ENCODE measurements at regions not wholly inside any gene's neighbourhood (a gene's known extent, or its start where the extent isn't known, plus 50 kb on each side); places are given as distances from the start of the nearest gene placed in this dataset.

- Histone ChIP-seq H3K27ac (ENCODE audit: low read depth, low read length) (no peak overlapping the region), H3K36me3 (ENCODE audit: control insufficient read depth in 5 of 5, insufficient read depth in 5 of 5, low read length in 5 of 5) (no peaks in the 10 kb centered on the region), H3K9ac (ENCODE audit: low read length in 5 of 5) (no peak overlapping the region), H3K4me1 (ENCODE audit: control insufficient read depth in 5 of 5, insufficient read depth in 5 of 5, low read length in 5 of 5) (no peaks in the 10 kb centered on the region), H3K4me3 (ENCODE audit: low read depth in 1 of 5, low read length in 5 of 5) (no peak overlapping the region), H3K9me3 (ENCODE audit: control insufficient read depth in 5 of 5, low read length in 5 of 5) (peaks cover 0 to 7% (median 0%) of the 10 kb centered on the region in 5 donors), H3K27me3 (ENCODE audit: control insufficient read depth in 5 of 5, insufficient read depth in 4 of 5, low read length in 5 of 5) (peaks cover 0 to 2% (median 0%) of the 10 kb centered on the region in 5 donors)
These were observed 96.3 kb downstream of the TMEM114 start for GRCh38 chr16:8493972-8494371.

GRCh38 chr16:8492690-8493089 lies 97.6 kb downstream of the TMEM114 start:
- Histone ChIP-seq H3K27ac (ENCODE audit: low read depth, low read length) (no peak overlapping the region), H3K4me1 (ENCODE audit: control insufficient read depth in 5 of 5, insufficient read depth in 5 of 5, low read length in 5 of 5) (no peaks in the 10 kb centered on the region), H3K9ac (ENCODE audit: low read length in 5 of 5) (no peak overlapping the region), H3K9me3 (ENCODE audit: control insufficient read depth in 5 of 5, low read length in 5 of 5) (peaks cover 0 to 4% (median 0%) of the 10 kb centered on the region in 5 donors), H3K36me3 (ENCODE audit: control insufficient read depth in 5 of 5, insufficient read depth in 5 of 5, low read length in 5 of 5) (no peaks in the 10 kb centered on the region), H3K4me3 (ENCODE audit: low read depth in 1 of 5, low read length in 5 of 5) (no peak overlapping the region), H3K27me3 (ENCODE audit: control insufficient read depth in 5 of 5, insufficient read depth in 4 of 5, low read length in 5 of 5) (peaks cover 0 to 2% (median 0%) of the 10 kb centered on the region in 5 donors)

GRCh38 chr16:8489580-8489979 lies 100.7 kb downstream of the TMEM114 start:
- Histone ChIP-seq H3K4me1 (ENCODE audit: control insufficient read depth in 5 of 5, insufficient read depth in 5 of 5, low read length in 5 of 5) (no peaks in the 10 kb centered on the region), H3K4me3 (ENCODE audit: low read depth in 1 of 5, low read length in 5 of 5) (no peak overlapping the region), H3K9me3 (ENCODE audit: control insufficient read depth in 5 of 5, low read length in 5 of 5) (no peaks in the 10 kb centered on the region), H3K27ac (ENCODE audit: low read depth, low read length) (no peak overlapping the region), H3K27me3 (ENCODE audit: control insufficient read depth in 5 of 5, insufficient read depth in 4 of 5, low read length in 5 of 5) (peaks cover 0 to 3% (median 0%) of the 10 kb centered on the region in 5 donors), H3K9ac (ENCODE audit: low read length in 5 of 5) (no peak overlapping the region), H3K36me3 (ENCODE audit: control insufficient read depth in 5 of 5, insufficient read depth in 5 of 5, low read length in 5 of 5) (no peaks in the 10 kb centered on the region)

- Histone ChIP-seq H3K9ac (ENCODE audit: low read length in 5 of 5) (no peak overlapping the region), H3K4me3 (ENCODE audit: low read depth in 1 of 5, low read length in 5 of 5) (no peak overlapping the region), H3K4me1 (ENCODE audit: control insufficient read depth in 5 of 5, insufficient read depth in 5 of 5, low read length in 5 of 5) (no peaks in the 10 kb centered on the region), H3K9me3 (ENCODE audit: control insufficient read depth in 5 of 5, low read length in 5 of 5) (no peaks in the 10 kb centered on the region), H3K36me3 (ENCODE audit: control insufficient read depth in 5 of 5, insufficient read depth in 5 of 5, low read length in 5 of 5) (no peaks in the 10 kb centered on the region), H3K27ac (ENCODE audit: low read depth, low read length) (no peak overlapping the region), H3K27me3 (ENCODE audit: control insufficient read depth in 5 of 5, insufficient read depth in 4 of 5, low read length in 5 of 5) (peaks cover 0 to 3% (median 0%) of the 10 kb centered on the region in 5 donors)
These were observed 103.3 kb downstream of the TMEM114 start for GRCh38 chr16:8486985-8487384.

GRCh38 chr16:8483396-8483795 lies 106.9 kb downstream of the TMEM114 start:
- no peaks in the 10 kb centered on the region for H3K36me3 ChIP-seq (ENCODE audit: control insufficient read depth in 5 of 5, insufficient read depth in 5 of 5, low read length in 5 of 5)
- H3K27me3 ChIP-seq (ENCODE audit: control insufficient read depth in 5 of 5, insufficient read depth in 4 of 5, low read length in 5 of 5) = peaks cover 0 to 3% (median 0%) of the 10 kb centered on the region in 5 donors
- H3K27ac ChIP-seq (ENCODE audit: low read depth, low read length) = no peak overlapping the region
- H3K9ac ChIP-seq (ENCODE audit: low read length in 5 of 5) = no peak overlapping the region
- H3K4me1 ChIP-seq (ENCODE audit: control insufficient read depth in 5 of 5, insufficient read depth in 5 of 5, low read length in 5 of 5) = no peaks in the 10 kb centered on the region
- no peak overlapping the region for H3K4me3 ChIP-seq (ENCODE audit: low read depth in 1 of 5, low read length in 5 of 5)
- H3K9me3 ChIP-seq (ENCODE audit: control insufficient read depth in 5 of 5, low read length in 5 of 5) = no peaks in the 10 kb centered on the region

GRCh38 chr16:8481810-8482209 lies 108.5 kb downstream of the TMEM114 start:
- Histone ChIP-seq H3K27ac (ENCODE audit: low read depth, low read length) (no peak overlapping the region), H3K4me1 (ENCODE audit: control insufficient read depth in 5 of 5, insufficient read depth in 5 of 5, low read length in 5 of 5) (no peaks in the 10 kb centered on the region), H3K9me3 (ENCODE audit: control insufficient read depth in 5 of 5, low read length in 5 of 5) (no peaks in the 10 kb centered on the region), H3K4me3 (ENCODE audit: low read depth in 1 of 5, low read length in 5 of 5) (no peak overlapping the region), H3K9ac (ENCODE audit: low read length in 5 of 5) (no peak overlapping the region), H3K36me3 (ENCODE audit: control insufficient read depth in 5 of 5, insufficient read depth in 5 of 5, low read length in 5 of 5) (no peaks in the 10 kb centered on the region), H3K27me3 (ENCODE audit: control insufficient read depth in 5 of 5, insufficient read depth in 4 of 5, low read length in 5 of 5) (peaks cover 0 to 3% (median 0%) of the 10 kb centered on the region in 5 donors)

GRCh38 chr16:8476824-8477223 lies 113.5 kb downstream of the TMEM114 start:
- H3K4me1 ChIP-seq (ENCODE audit: control insufficient read depth in 5 of 5, insufficient read depth in 5 of 5, low read length in 5 of 5) = no peaks in the 10 kb centered on the region
- no peaks in the 10 kb centered on the region for H3K36me3 ChIP-seq (ENCODE audit: control insufficient read depth in 5 of 5, insufficient read depth in 5 of 5, low read length in 5 of 5)
- H3K4me3 ChIP-seq (ENCODE audit: low read depth in 1 of 5, low read length in 5 of 5) = no peak overlapping the region
- no peak overlapping the region for H3K9ac ChIP-seq (ENCODE audit: low read length in 5 of 5)
- no peaks in the 10 kb centered on the region for H3K9me3 ChIP-seq (ENCODE audit: control insufficient read depth in 5 of 5, low read length in 5 of 5)
- no peaks in the 10 kb centered on the region for H3K27me3 ChIP-seq (ENCODE audit: control insufficient read depth in 5 of 5, insufficient read depth in 4 of 5, low read length in 5 of 5)
- H3K27ac ChIP-seq (ENCODE audit: low read depth, low read length) = no peak overlapping the region

- H3K9me3 ChIP-seq (ENCODE audit: control insufficient read depth in 5 of 5, low read length in 5 of 5) = no peaks in the 10 kb centered on the region
- H3K4me1 ChIP-seq (ENCODE audit: control insufficient read depth in 5 of 5, insufficient read depth in 5 of 5, low read length in 5 of 5) = no peaks in the 10 kb centered on the region
- H3K27ac ChIP-seq (ENCODE audit: low read depth, low read length) = no peak overlapping the region
- H3K27me3 ChIP-seq (ENCODE audit: control insufficient read depth in 5 of 5, insufficient read depth in 4 of 5, low read length in 5 of 5) = no peaks in the 10 kb centered on the region
- no peak overlapping the region for H3K4me3 ChIP-seq (ENCODE audit: low read depth in 1 of 5, low read length in 5 of 5)
- H3K9ac ChIP-seq (ENCODE audit: low read length in 5 of 5) = no peak overlapping the region
- no peaks in the 10 kb centered on the region for H3K36me3 ChIP-seq (ENCODE audit: control insufficient read depth in 5 of 5, insufficient read depth in 5 of 5, low read length in 5 of 5)
These were observed 115.7 kb downstream of the TMEM114 start for GRCh38 chr16:8474587-8474986.

- Histone ChIP-seq H3K27me3 (ENCODE audit: control insufficient read depth in 5 of 5, insufficient read depth in 4 of 5, low read length in 5 of 5) (no peaks in the 10 kb centered on the region), H3K36me3 (ENCODE audit: control insufficient read depth in 5 of 5, insufficient read depth in 5 of 5, low read length in 5 of 5) (no peaks in the 10 kb centered on the region), H3K9ac (ENCODE audit: low read length in 5 of 5) (no peak overlapping the region), H3K4me3 (ENCODE audit: low read depth in 1 of 5, low read length in 5 of 5) (no peak overlapping the region), H3K27ac (ENCODE audit: low read depth, low read length) (no peak overlapping the region), H3K4me1 (ENCODE audit: control insufficient read depth in 5 of 5, insufficient read depth in 5 of 5, low read length in 5 of 5) (no peaks in the 10 kb centered on the region), H3K9me3 (ENCODE audit: control insufficient read depth in 5 of 5, low read length in 5 of 5) (no peaks in the 10 kb centered on the region)
These were observed 121.1 kb downstream of the TMEM114 start for GRCh38 chr16:8469102-8469778.

- Histone ChIP-seq H3K9me3 (ENCODE audit: control insufficient read depth in 5 of 5, low read length in 5 of 5) (no peaks in the 10 kb centered on the region), H3K27me3 (ENCODE audit: control insufficient read depth in 5 of 5, insufficient read depth in 4 of 5, low read length in 5 of 5) (no peaks in the 10 kb centered on the region), H3K4me1 (ENCODE audit: control insufficient read depth in 5 of 5, insufficient read depth in 5 of 5, low read length in 5 of 5) (no peaks in the 10 kb centered on the region), H3K36me3 (ENCODE audit: control insufficient read depth in 5 of 5, insufficient read depth in 5 of 5, low read length in 5 of 5) (no peaks in the 10 kb centered on the region), H3K9ac (ENCODE audit: low read length in 5 of 5) (no peak overlapping the region), H3K4me3 (ENCODE audit: low read depth in 1 of 5, low read length in 5 of 5) (no peak overlapping the region), H3K27ac (ENCODE audit: low read depth, low read length) (no peak overlapping the region)
These were observed 125.3 kb downstream of the TMEM114 start for GRCh38 chr16:8464979-8465378.

Data from subcutaneous abdominal adipose tissue (tissue), 5 donors.